GM18502 (cell line): ENCODE measurements at regions not wholly inside any gene's neighbourhood (a gene's known extent, or its start where the extent isn't known, plus 50 kb on each side); places are given as distances from the start of the nearest gene placed in this dataset.

ENCODE experiments used
- ATAC-seq: cut with Tn5 transposase; IDR thresholded peaks from one replicate; pipeline ENCODE4 v1.9.1; 2021; ENCODE audit warnings: mild to moderate bottlenecking; ENCODE audit not compliant: unreplicated experiment, poor library complexity

- ATAC-seq, result peak; percentile 24
Measured at GRCh38 chr13:29936051-29936813, 85.8 kb upstream of the UBL3 start.

GRCh38 chr13:29935309-29935981, 85.0 kb upstream of the UBL3 start:
- ATAC-seq, result peak; percentile 96

- no peak for ATAC-seq
Measured at GRCh38 chr13:29934531-29935308, 84.3 kb upstream of the UBL3 start.

- ATAC-seq, result no peak
Measured at GRCh38 chr13:29933401-29933800, 83.0 kb upstream of the UBL3 start.

GRCh38 chr13:29931696-29932095, 81.3 kb upstream of the UBL3 start:
- ATAC-seq, result no peak

GRCh38 chr13:29929062-29929847, 78.8 kb upstream of the UBL3 start:
- ATAC-seq, result no peak

- no peak for ATAC-seq
Measured at GRCh38 chr13:29926098-29926476, 75.7 kb upstream of the UBL3 start.

GRCh38 chr13:29925457-29926097, 75.2 kb upstream of the UBL3 start:
- ATAC-seq, result no peak

- ATAC-seq, result no peak
Measured at GRCh38 chr13:29924482-29925350, 74.3 kb upstream of the UBL3 start.

GRCh38 chr13:29923554-29924481, 73.4 kb upstream of the UBL3 start:
- ATAC-seq, result peak; percentile 54

- no peak for ATAC-seq
Measured at GRCh38 chr13:29922896-29923295, 72.5 kb upstream of the UBL3 start.

- no peak for ATAC-seq
Measured at GRCh38 chr13:29922281-29922821, 71.9 kb upstream of the UBL3 start.

GRCh38 chr13:29921542-29921941, 71.1 kb upstream of the UBL3 start:
- ATAC-seq, result no peak

GRCh38 chr13:29920025-29920643, 69.7 kb upstream of the UBL3 start:
- ATAC-seq, result no peak

GRCh38 chr13:29918845-29919244, 68.4 kb upstream of the UBL3 start:
- ATAC-seq, result no peak

GRCh38 chr13:29917650-29918049, 67.2 kb upstream of the UBL3 start:
- no peak for ATAC-seq

- ATAC-seq, result no peak
Measured at GRCh38 chr13:29914581-29914980, 64.2 kb upstream of the UBL3 start.
